Right lobe of liver (tissue), 4 donors: ENCODE measurements at regions not wholly inside any gene's neighbourhood (a gene's known extent, or its start where the extent isn't known, plus 50 kb on each side); places are given as distances from the start of the nearest gene placed in this dataset.

ENCODE experiments used
- CTCF ChIP-seq, 4 donors: fragments of 200-600 bp in 3 of 4; fragments of 450-650 bp in 1 of 4; IDR thresholded peaks; one replicate each; pipeline versions ENCODE4 v1.5.1 to v1.8.0; 2016 to 2022; ENCODE audit warnings: antibody characterized with exemption in 4 of 4, mild to moderate bottlenecking in 2 of 4
- POLR2A ChIP-seq: fragments of 450-650 bp; IDR thresholded peaks from one replicate; pipeline ENCODE4 v1.6.1; 2017; ENCODE audit warnings: antibody characterized with exemption, mild to moderate bottlenecking
- donor health status: DM: no; HTN: no; CAD: no.
- donor health status: DM: no; HTN: no; CAD: no.
- donor health status: DM: no; HTN: yes; CAD: no.

DNA sequence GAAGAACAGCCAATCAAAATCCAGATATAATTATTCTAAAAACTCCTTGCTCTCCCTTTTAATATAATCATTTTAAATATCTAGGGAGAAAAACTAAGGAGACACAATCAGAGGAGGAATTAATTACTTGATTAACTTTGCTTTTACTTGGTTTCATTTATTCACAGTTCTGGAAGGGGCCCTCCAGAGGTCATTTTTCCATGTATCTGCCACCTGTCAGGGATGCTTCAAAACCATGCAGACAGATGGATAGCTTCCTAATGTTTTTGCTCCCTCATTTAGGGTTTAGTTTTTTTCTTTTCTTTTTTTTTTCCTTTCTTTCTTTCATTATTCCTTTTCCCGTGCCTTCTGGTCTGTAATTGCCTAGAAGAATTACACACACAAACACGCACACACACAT lies 438.1 kb upstream of the ARPP21 start:
- TF ChIP-seq POLR2A (no peak), CTCF (IDR thresholded peaks at IDR 0.05) (no peak)
